ENCODE measurements at regions not wholly inside any gene's neighbourhood (a gene's known extent, or its start where the extent isn't known, plus 50 kb on each side); places are given as distances from the start of the nearest gene placed in this dataset.

GRCh38 chr10:6319119-6319518, 116.4 kb downstream of the PFKFB3 start:
- intact Hi-C loops (cut with DNase I) = no loop called here
- TF ChIP-seq POLR2A (IDR thresholded peaks at IDR 0.05) = no peak
- TF ChIP-seq CTCF (IDR thresholded peaks at IDR 0.05) = no peak
- Histone ChIP-seq H3K4me3 (no peak overlapping the region), H3K9me3 (replicated peaks in 1 of 3) (no peaks in the 10 kb centered on the region), H3K36me3 (replicated peaks in 1 of 2) (no peaks in the 10 kb centered on the region), H3K27ac (no peak overlapping the region), H3K27me3 (no peaks in the 10 kb centered on the region), H3K4me1 (replicated peaks in 1 of 2) (no peaks in the 10 kb centered on the region)
- no peak for DNase-seq

GRCh38 chr10:6320320-6321010, 117.7 kb downstream of the PFKFB3 start:
- intact Hi-C loops (cut with DNase I) = no loop called here
- WGBS, 4 donors = 85 to 93% (median 92%) methylated on average over 5 to 6 of the region's 6 CpGs
- no peaks in the 10 kb centered on the region for H3K4me1 ChIP-seq (replicated peaks in 1 of 2)
- H3K4me3 ChIP-seq = no peak overlapping the region
- TF ChIP-seq POLR2A (IDR thresholded peaks at IDR 0.05) (no peak), CTCF (IDR thresholded peaks at IDR 0.05) (no peak)
- no peaks in the 10 kb centered on the region for H3K27me3 ChIP-seq
- no peak for DNase-seq
- H3K27ac ChIP-seq = no peak overlapping the region
- no peaks in the 10 kb centered on the region for H3K36me3 ChIP-seq (replicated peaks in 1 of 2)
- no peaks in the 10 kb centered on the region for H3K9me3 ChIP-seq (replicated peaks in 1 of 3)

GRCh38 chr10:6321880-6322279, 119.1 kb downstream of the PFKFB3 start:
- WGBS, 4 donors = 86 to 90% (median 87%) methylated on average over 9 of the region's 9 CpGs
- Histone ChIP-seq H3K4me3 (no peak overlapping the region), H3K4me1 (replicated peaks in 1 of 2) (no peaks in the 10 kb centered on the region), H3K27ac (no peak overlapping the region), H3K27me3 (no peaks in the 10 kb centered on the region), H3K36me3 (replicated peaks in 1 of 2) (no peaks in the 10 kb centered on the region), H3K9me3 (replicated peaks in 1 of 3) (no peaks in the 10 kb centered on the region)
- intact Hi-C loops (cut with DNase I) = no loop called here
- DNase-seq = no peak
- TF ChIP-seq POLR2A (IDR thresholded peaks at IDR 0.05) = no peak
- no peak for TF ChIP-seq CTCF (IDR thresholded peaks at IDR 0.05)

- no peak overlapping the region for H3K4me3 ChIP-seq
- WGBS, 4 donors = 91 to 99% (median 94%) methylated on average over 3 of the region's 3 CpGs
These were observed 120.1 kb downstream of the PFKFB3 start for GRCh38 chr10:6322805-6323204.

More at GRCh38 chr10:6322805-6323204, 120.1 kb downstream of the PFKFB3 start:
- intact Hi-C loops (cut with DNase I) = no loop called here
- Histone ChIP-seq H3K27me3 (no peaks in the 10 kb centered on the region), H3K4me1 (replicated peaks in 1 of 2) (no peaks in the 10 kb centered on the region), H3K9me3 (replicated peaks in 1 of 3) (no peaks in the 10 kb centered on the region), H3K27ac (no peak overlapping the region), H3K36me3 (replicated peaks in 1 of 2) (no peaks in the 10 kb centered on the region)
- no peak for TF ChIP-seq POLR2A (IDR thresholded peaks at IDR 0.05)
- TF ChIP-seq CTCF (IDR thresholded peaks at IDR 0.05) = no peak
- no peak for DNase-seq
